C4-2B (cell line): ENCODE measurements at regions not wholly inside any gene's neighbourhood (a gene's known extent, or its start where the extent isn't known, plus 50 kb on each side); places are given as distances from the start of the nearest gene placed in this dataset.

ENCODE experiments used
- CTCF ChIP-seq: fragments of 450-650 bp; conservative IDR thresholded peaks from 2 replicates; pipeline ENCODE4 v1.5.1; 2017; ENCODE audit warnings: mild to moderate bottlenecking
- ZFX ChIP-seq: fragments of 450-650 bp; IDR thresholded peaks from 2 replicates; pipeline ENCODE4 v1.6.1; 2017

GRCh38 chr18:78620326-78620725 is 359.3 kb upstream of the SALL3 start:
- TF ChIP-seq CTCF (no peak), ZFX (no peak)
